ENCODE measurements at regions not wholly inside any gene's neighbourhood (a gene's known extent, or its start where the extent isn't known, plus 50 kb on each side); places are given as distances from the start of the nearest gene placed in this dataset.

DNA sequence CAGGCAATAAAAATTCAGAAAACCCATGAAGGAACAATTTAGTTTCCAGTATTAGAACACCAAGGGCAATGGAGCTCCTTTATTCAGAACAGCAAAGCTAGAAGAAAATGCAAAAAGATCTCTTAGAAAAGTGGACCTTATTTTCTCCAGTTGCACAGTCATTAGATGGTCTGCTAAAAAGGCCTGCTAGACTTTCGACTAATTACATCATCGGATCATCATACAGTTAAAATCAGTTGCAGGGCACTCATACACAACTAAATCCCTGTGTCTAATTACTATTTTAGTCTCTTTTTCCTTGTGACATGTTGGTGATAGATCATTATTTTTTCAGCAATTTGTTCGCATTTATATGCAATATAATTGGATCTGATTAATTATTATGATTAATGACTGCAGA lies 425.3 kb downstream of the NR4A2 start:
- no peaks in the 10 kb centered on the region for H3K36me3 ChIP-seq (ENCODE audit: control insufficient read depth, insufficient read depth, low read length)
- intact Hi-C loops (cut with micrococcal nuclease): no loop called here
- no peak overlapping the region for H2AFZ ChIP-seq (ENCODE audit: low read depth, low read length)
- H3K9me3 ChIP-seq (replicated peaks; ENCODE audit: control insufficient read depth, insufficient read depth, low read depth, low read length): no peaks in the 10 kb centered on the region
- no peak for DNase-seq (ENCODE audit: extremely low read depth in 1 of 4, low spot score in 3 of 4)
- no peaks in the 10 kb centered on the region for H4K20me1 ChIP-seq (replicated peaks; ENCODE audit: control insufficient read depth, insufficient read depth, low read length)
- in situ Hi-C loops (cut with MboI): no loop called here
- BruUV-seq (replicated peaks): no TSS peak
- H3K27me3 ChIP-seq (ENCODE audit: control insufficient read depth in 2 of 2, insufficient read depth in 2 of 2, low read length in 2 of 2): no peaks in the 10 kb centered on the region
- H3K9me1 ChIP-seq (ENCODE audit: control insufficient read depth, insufficient read depth, low read length): no peaks in the 10 kb centered on the region
- no peak for ATAC-seq
- CTCF ChIA-PET (ENCODE audit: low intra/inter-chr PET ratio): no interaction called here
- WGBS (ENCODE audit: insufficient coverage, low coverage, missing lambda C conversion rate): 4% methylated on average over 3 of the region's 3 CpGs
- POLR2A ChIA-PET: interaction anchor here (0.7 to 1.2 kb wide), 2 partner anchors 10 to 820 kb away, joined by 3 read pairs; no protein-coding TSS in a partner anchor
- no peak overlapping the region for H3K9ac ChIP-seq (ENCODE audit: insufficient read depth in 1 of 2, low read depth in 2 of 2, low read length in 2 of 2)
- H3K27ac ChIP-seq (ENCODE audit: extremely low read depth, low read depth, low read length): no peak overlapping the region
- no peak overlapping the region for H3K4me2 ChIP-seq (ENCODE audit: insufficient read depth, low read length)
- FAIRE-seq: no peak
- no peak overlapping the region for H3K4me3 ChIP-seq
- H3K4me1 ChIP-seq (replicated peaks in 1 of 2; ENCODE audit: control insufficient read depth in 2 of 2, insufficient read depth in 2 of 2, low read length in 2 of 2): no peaks in the 10 kb centered on the region
- no peaks in the 10 kb centered on the region for H3K79me2 ChIP-seq (ENCODE audit: control insufficient read depth, insufficient read depth, low read length)
- TF ChIP-seq CREBBP (IDR thresholded peaks at IDR 0.05; ENCODE audit: low read depth, low read length) (no peak), SMC3 (conservative IDR thresholded peaks at IDR 0.05; ENCODE audit: insufficient read depth, low read depth, low read length) (no peak), PML (IDR thresholded peaks at IDR 0.05; ENCODE audit: low read length) (no peak), TARDBP (IDR thresholded peaks at IDR 0.05) (no peak), TRIM24 (IDR thresholded peaks at IDR 0.05) (no peak), KLF13 (tag; IDR thresholded peaks at IDR 0.05; ENCODE audit: borderline replicate concordance, low read depth) (no peak), ERF (CRISPR knock-in tag; IDR thresholded peaks at IDR 0.05) (no peak), NR2C1 (IDR thresholded peaks at IDR 0.05) (no peak), NR2C1 (tag; IDR thresholded peaks at IDR 0.05) (no peak), FUS (optimal IDR thresholded peaks at IDR 0.05; ENCODE audit: low read depth, low read length) (no peak), ZFX (CRISPR knock-in tag; IDR thresholded peaks at IDR 0.05) (no peak), TGIF2 (CRISPR knock-in tag; IDR thresholded peaks at IDR 0.05) (no peak), SP2 (IDR thresholded peaks at IDR 0.05; ENCODE audit: extremely low read depth, low read depth, low read length, poor library complexity, severe bottlenecking) (no peak)
- TF ChIP-seq, protein P1, sequence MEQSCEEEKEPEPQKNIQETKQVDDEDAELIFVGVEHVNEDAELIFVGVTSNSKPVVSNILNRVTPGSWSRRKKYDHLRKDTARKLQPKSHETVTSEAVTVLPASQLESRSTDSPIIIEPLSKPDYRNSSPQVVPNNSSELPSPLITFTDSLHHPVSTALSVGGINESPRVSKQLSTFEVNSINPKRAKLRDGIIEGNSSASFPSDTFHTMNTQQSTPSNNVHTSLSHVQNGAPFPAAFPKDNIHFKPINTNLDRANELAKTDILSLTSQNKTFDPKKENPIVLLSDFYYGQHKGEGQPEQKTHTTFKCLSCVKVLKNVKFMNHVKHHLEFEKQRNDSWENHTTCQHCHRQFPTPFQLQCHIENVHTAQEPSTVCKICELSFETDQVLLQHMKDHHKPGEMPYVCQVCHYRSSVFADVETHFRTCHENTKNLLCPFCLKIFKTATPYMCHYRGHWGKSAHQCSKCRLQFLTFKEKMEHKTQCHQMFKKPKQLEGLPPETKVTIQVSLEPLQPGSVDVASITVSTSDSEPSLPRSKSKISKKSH (CRISPR knock-in tag; IDR thresholded peaks at IDR 0.05): no peak
- TF ChIP-seq, protein P2, sequence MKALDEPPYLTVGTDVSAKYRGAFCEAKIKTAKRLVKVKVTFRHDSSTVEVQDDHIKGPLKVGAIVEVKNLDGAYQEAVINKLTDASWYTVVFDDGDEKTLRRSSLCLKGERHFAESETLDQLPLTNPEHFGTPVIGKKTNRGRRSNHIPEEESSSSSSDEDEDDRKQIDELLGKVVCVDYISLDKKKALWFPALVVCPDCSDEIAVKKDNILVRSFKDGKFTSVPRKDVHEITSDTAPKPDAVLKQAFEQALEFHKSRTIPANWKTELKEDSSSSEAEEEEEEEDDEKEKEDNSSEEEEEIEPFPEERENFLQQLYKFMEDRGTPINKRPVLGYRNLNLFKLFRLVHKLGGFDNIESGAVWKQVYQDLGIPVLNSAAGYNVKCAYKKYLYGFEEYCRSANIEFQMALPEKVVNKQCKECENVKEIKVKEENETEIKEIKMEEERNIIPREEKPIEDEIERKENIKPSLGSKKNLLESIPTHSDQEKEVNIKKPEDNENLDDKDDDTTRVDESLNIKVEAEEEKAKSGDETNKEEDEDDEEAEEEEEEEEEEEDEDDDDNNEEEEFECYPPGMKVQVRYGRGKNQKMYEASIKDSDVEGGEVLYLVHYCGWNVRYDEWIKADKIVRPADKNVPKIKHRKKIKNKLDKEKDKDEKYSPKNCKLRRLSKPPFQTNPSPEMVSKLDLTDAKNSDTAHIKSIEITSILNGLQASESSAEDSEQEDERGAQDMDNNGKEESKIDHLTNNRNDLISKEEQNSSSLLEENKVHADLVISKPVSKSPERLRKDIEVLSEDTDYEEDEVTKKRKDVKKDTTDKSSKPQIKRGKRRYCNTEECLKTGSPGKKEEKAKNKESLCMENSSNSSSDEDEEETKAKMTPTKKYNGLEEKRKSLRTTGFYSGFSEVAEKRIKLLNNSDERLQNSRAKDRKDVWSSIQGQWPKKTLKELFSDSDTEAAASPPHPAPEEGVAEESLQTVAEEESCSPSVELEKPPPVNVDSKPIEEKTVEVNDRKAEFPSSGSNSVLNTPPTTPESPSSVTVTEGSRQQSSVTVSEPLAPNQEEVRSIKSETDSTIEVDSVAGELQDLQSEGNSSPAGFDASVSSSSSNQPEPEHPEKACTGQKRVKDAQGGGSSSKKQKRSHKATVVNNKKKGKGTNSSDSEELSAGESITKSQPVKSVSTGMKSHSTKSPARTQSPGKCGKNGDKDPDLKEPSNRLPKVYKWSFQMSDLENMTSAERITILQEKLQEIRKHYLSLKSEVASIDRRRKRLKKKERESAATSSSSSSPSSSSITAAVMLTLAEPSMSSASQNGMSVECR (CRISPR knock-in tag; IDR thresholded peaks at IDR 0.05): no peak
- TF ChIP-seq, protein P3, sequence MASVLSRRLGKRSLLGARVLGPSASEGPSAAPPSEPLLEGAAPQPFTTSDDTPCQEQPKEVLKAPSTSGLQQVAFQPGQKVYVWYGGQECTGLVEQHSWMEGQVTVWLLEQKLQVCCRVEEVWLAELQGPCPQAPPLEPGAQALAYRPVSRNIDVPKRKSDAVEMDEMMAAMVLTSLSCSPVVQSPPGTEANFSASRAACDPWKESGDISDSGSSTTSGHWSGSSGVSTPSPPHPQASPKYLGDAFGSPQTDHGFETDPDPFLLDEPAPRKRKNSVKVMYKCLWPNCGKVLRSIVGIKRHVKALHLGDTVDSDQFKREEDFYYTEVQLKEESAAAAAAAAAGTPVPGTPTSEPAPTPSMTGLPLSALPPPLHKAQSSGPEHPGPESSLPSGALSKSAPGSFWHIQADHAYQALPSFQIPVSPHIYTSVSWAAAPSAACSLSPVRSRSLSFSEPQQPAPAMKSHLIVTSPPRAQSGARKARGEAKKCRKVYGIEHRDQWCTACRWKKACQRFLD (CRISPR knock-in tag; IDR thresholded peaks at IDR 0.05): no peak
- TF ChIP-seq, protein P4, sequence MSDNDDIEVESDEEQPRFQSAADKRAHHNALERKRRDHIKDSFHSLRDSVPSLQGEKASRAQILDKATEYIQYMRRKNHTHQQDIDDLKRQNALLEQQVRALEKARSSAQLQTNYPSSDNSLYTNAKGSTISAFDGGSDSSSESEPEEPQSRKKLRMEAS (CRISPR knock-in tag; IDR thresholded peaks at IDR 0.05): no peak

Data from K562 (cell line).